H1 (cell line): ENCODE measurements at regions not wholly inside any gene's neighbourhood (a gene's known extent, or its start where the extent isn't known, plus 50 kb on each side); places are given as distances from the start of the nearest gene placed in this dataset.

Experiments
- CTCF ChIA-PET: fragments of 300-600 bp; sonication (Branson Sonifier 250); formaldehyde crosslinking; loops from one replicate; lab custom pipeline; 2021; ENCODE audit not compliant: partially characterized antibody; lab: Charles Lee
- POLR2A ChIA-PET: fragments of 300-600 bp; sonication (Branson Sonifier 250); formaldehyde crosslinking; loops from one replicate; lab custom pipeline; 2021; ENCODE audit warnings: inconsistent platforms; ENCODE audit not compliant: partially characterized antibody; lab: Charles Lee
- DNase-seq, 2 experiments: peaks; one replicate each; pipeline versions ENCODE4 v3.0.0 to v3.0.0-alpha.2; 2010 to 2022; ENCODE audit warnings: low spot score in 2 of 2, low read depth in 1 of 2, mixed read lengths in 1 of 2
- FAIRE-seq: peaks from 2 replicates; lab custom pipeline; 2011; peaks lifted over from hg19 to GRCh38; lab: Jason Lieb, UNC
- H2AFZ ChIP-seq: 2 replicates; pipeline ENCODE4 v1.8.1; 2012; ENCODE audit warnings: low read length, inconsistent platforms
- H2AK5ac ChIP-seq: 2 replicates; pipeline ENCODE4 v1.6.1; 2013; ENCODE audit warnings: low read depth, low read length
- H2BK120ac ChIP-seq: replicated peaks from 2 replicates; pipeline ENCODE3; 2013; ENCODE audit warnings: low read depth, low read length, inconsistent platforms
- H2BK12ac ChIP-seq: 2 replicates; pipeline ENCODE4 v1.6.1; 2013; ENCODE audit warnings: low read depth, low read length
- H2BK15ac ChIP-seq: 2 replicates; pipeline ENCODE4 v1.6.1; 2013; ENCODE audit warnings: low read length
- H2BK20ac ChIP-seq: 2 replicates; pipeline ENCODE4 v1.6.1; 2013; ENCODE audit warnings: low read length
- H2BK5ac ChIP-seq: 2 replicates; pipeline ENCODE4 v1.6.1; 2013; ENCODE audit warnings: low read depth, low read length
- H3K14ac ChIP-seq: 2 replicates; pipeline ENCODE4 v1.6.1; 2013; ENCODE audit warnings: inconsistent platforms; ENCODE audit not compliant: insufficient read length
- H3K18ac ChIP-seq: 2 replicates; pipeline ENCODE4 v1.6.1; 2013; ENCODE audit warnings: low read length; ENCODE audit errors: extremely low read depth
- H3K23ac ChIP-seq: 2 replicates; pipeline ENCODE4 v1.6.1; 2013; ENCODE audit warnings: inconsistent platforms; ENCODE audit not compliant: insufficient read length
- H3K23me2 ChIP-seq: 2 replicates; pipeline ENCODE4 v1.6.1; 2013; ENCODE audit warnings: low read depth, low read length
- H3K27ac ChIP-seq: 2 replicates; pipeline ENCODE4 v1.6.1; 2011; ENCODE audit warnings: low read depth, low read length, inconsistent platforms
- H3K27me3 ChIP-seq, 4 experiments: replicated peaks in 1 of 4; 1 replicate in 1 of 4; 2 replicates in 3 of 4; pipeline versions ENCODE4 v1.6.1 to v1.8.1; 2011 to 2013; ENCODE audit warnings: low read length in 3 of 4, mild to moderate bottlenecking in 3 of 4, inconsistent platforms in 2 of 4, mixed read lengths in 2 of 4, moderate library complexity in 1 of 4; ENCODE audit not compliant: control insufficient read depth in 3 of 4, insufficient read depth in 3 of 4; ENCODE audit errors: extremely low read depth in 1 of 4
- H3K36me3 ChIP-seq, 4 experiments: 2 replicates each; pipeline versions ENCODE4 v1.6.1 to v1.8.1; 2011 to 2013; ENCODE audit warnings: mild to moderate bottlenecking in 4 of 4, low read length in 3 of 4, moderate library complexity in 2 of 4, control low read depth in 1 of 4, inconsistent platforms in 1 of 4; ENCODE audit not compliant: insufficient read depth in 4 of 4, control insufficient read depth in 2 of 4
- H3K4ac ChIP-seq: replicated peaks from 2 replicates; pipeline ENCODE3; 2013; ENCODE audit warnings: low read length, low read depth, mixed read lengths, inconsistent platforms; ENCODE audit not compliant: insufficient read length
- H3K4me1 ChIP-seq, 4 experiments: replicated peaks in 1 of 4; 1 replicate in 1 of 4; 2 replicates in 3 of 4; pipeline versions ENCODE4 v1.6.1 to v1.8.1; 2011 to 2013; ENCODE audit warnings: low read length in 3 of 4, inconsistent platforms in 2 of 4, mixed read lengths in 1 of 4; ENCODE audit not compliant: insufficient read depth in 4 of 4, control insufficient read depth in 3 of 4
- H3K4me2 ChIP-seq, 2 experiments: 2 replicates each; pipeline versions ENCODE4 v1.6.1 to v1.8.1; 2011 to 2013; ENCODE audit warnings: low read depth in 2 of 2, low read length in 2 of 2, control low read depth in 1 of 2, inconsistent platforms in 1 of 2, mild to moderate bottlenecking in 1 of 2; ENCODE audit not compliant: insufficient read depth in 1 of 2
- H3K4me3 ChIP-seq, 4 experiments: fragments of 200-600, 300-600 bp in 1 of 4; sonication (generic), shearing (Covaris generic), sonication (Bioruptor Twin) in 1 of 4; 2 replicates each; pipeline versions ENCODE4 v1.5.1 to v1.8.1; 2011 to 2016; ENCODE audit warnings: low read length in 4 of 4, low read depth in 3 of 4, control low read depth in 2 of 4, inconsistent platforms in 2 of 4, mild to moderate bottlenecking in 2 of 4, mixed read lengths in 1 of 4, moderate library complexity in 1 of 4; ENCODE audit not compliant: insufficient read depth in 2 of 4; ENCODE audit errors: extremely low read depth in 1 of 4
- H3K56ac ChIP-seq: replicated peaks from 2 replicates; pipeline ENCODE3; 2013; ENCODE audit warnings: low read depth, mild to moderate bottlenecking, mixed read lengths, low read length, inconsistent platforms; ENCODE audit not compliant: insufficient read length
- H3K79me1 ChIP-seq: 2 replicates; pipeline ENCODE4 v1.6.1; 2013; ENCODE audit warnings: low read depth, low read length, control low read depth
- H3K79me2 ChIP-seq, 2 experiments: 2 replicates each; pipeline versions ENCODE4 v1.6.1 to v1.8.1; 2012 to 2013; ENCODE audit warnings: low read length in 2 of 2, mild to moderate bottlenecking in 2 of 2, inconsistent platforms in 1 of 2; ENCODE audit not compliant: insufficient read depth in 2 of 2, control insufficient read depth in 1 of 2
- H3K9ac ChIP-seq, 4 experiments: replicated peaks in 1 of 4; 1 replicate in 1 of 4; 2 replicates in 3 of 4; pipeline versions ENCODE4 v1.6.1 to v1.8.1; 2011 to 2013; ENCODE audit warnings: low read depth in 3 of 4, low read length in 3 of 4, control low read depth in 2 of 4, mild to moderate bottlenecking in 2 of 4, moderate library complexity in 2 of 4, inconsistent platforms in 1 of 4; ENCODE audit errors: extremely low read depth in 1 of 4
- H3K9me3 ChIP-seq, 2 experiments: 2 replicates each; pipeline versions ENCODE4 v1.6.1 to v1.8.1; 2012 to 2013; ENCODE audit warnings: mild to moderate bottlenecking in 2 of 2, moderate library complexity in 2 of 2, control low read depth in 1 of 2, inconsistent platforms in 1 of 2, low read depth in 1 of 2, low read length in 1 of 2, mixed read lengths in 1 of 2; ENCODE audit not compliant: insufficient read depth in 2 of 2
- H4K20me1 ChIP-seq, 2 experiments: replicated peaks in 1 of 2; 2 replicates each; pipeline versions ENCODE3 to v1.8.1; 2011 to 2013; ENCODE audit warnings: inconsistent platforms in 2 of 2, low read length in 2 of 2, mild to moderate bottlenecking in 1 of 2; ENCODE audit not compliant: insufficient read depth in 2 of 2, control insufficient read depth in 1 of 2
- H4K5ac ChIP-seq: 2 replicates; pipeline ENCODE4 v1.6.1; 2013; ENCODE audit warnings: low read length, low read depth, mixed read lengths, inconsistent platforms; ENCODE audit not compliant: insufficient read length
- H4K8ac ChIP-seq: 2 replicates; pipeline ENCODE4 v1.8.0; 2013; ENCODE audit warnings: mild to moderate bottlenecking, moderate library complexity, low read length, inconsistent platforms; ENCODE audit not compliant: insufficient read depth; ENCODE audit errors: extremely low read depth
- H4K91ac ChIP-seq: replicated peaks from 2 replicates; pipeline ENCODE3; 2013; ENCODE audit warnings: low read length, mixed read lengths, inconsistent platforms; ENCODE audit not compliant: insufficient read length
- CREB1 ChIP-seq: IDR thresholded peaks from 2 replicates; pipeline ENCODE4 v1.6.1; 2012; ENCODE audit warnings: inconsistent platforms
- CTCF ChIP-seq, 3 experiments: IDR thresholded peaks; 1 replicate in 2 of 3; 2 replicates in 1 of 3; pipeline versions ENCODE4 v1.5.1 to v1.6.1; 2011; ENCODE audit warnings: low read length in 3 of 3, mild to moderate bottlenecking in 3 of 3, inconsistent platforms in 2 of 3, low read depth in 1 of 3, moderate library complexity in 1 of 3; ENCODE audit not compliant: insufficient read depth in 1 of 3; ENCODE audit errors: control extremely low read depth in 1 of 3
- EZH2 ChIP-seq: fragments of 200-600 bp; sonication (generic); IDR thresholded peaks from 2 replicates; pipeline ENCODE4 v1.7.1; 2012; ENCODE audit warnings: low read depth, mild to moderate bottlenecking, moderate library complexity, low read length, inconsistent platforms; ENCODE audit not compliant: severe bottlenecking
- RFX5 ChIP-seq: IDR thresholded peaks from 2 replicates; pipeline ENCODE4 v1.6.1; 2011; ENCODE audit warnings: low read depth, low read length, improper control_type of control experiment, borderline replicate concordance
- YY1 ChIP-seq: IDR thresholded peaks from 2 replicates; pipeline ENCODE4 v1.6.1; 2011; ENCODE audit warnings: low read depth, mild to moderate bottlenecking, low read length
- WGBS, 2 experiments: shearing (Covaris generic) in 1 of 2; methylation state at CpG; one replicate each; pipeline versions ENCODE4 v1.1.6 to v1.1.7; 2013 to 2015; ENCODE audit warnings: low lambda C conversion rate in 2 of 2, mixed read lengths in 2 of 2, inconsistent platforms in 1 of 2, low coverage in 1 of 2, missing lambda C conversion rate in 1 of 2; ENCODE audit not compliant: insufficient replicate concordance in 2 of 2, insufficient coverage in 1 of 2, insufficient read length in 1 of 2; ENCODE audit errors: extremely low coverage in 1 of 2, missing lambda C conversion rate in 1 of 2; 5-methylcytosine and 5-hydroxymethylcytosine counted together

GRCh38 chr17:12590417-12590816, 75.3 kb upstream of the MYOCD start:
- TF ChIP-seq CREB1 (no peak), YY1 (no peak), EZH2 (no peak), RFX5 (no peak), CTCF (IDR thresholded peaks at IDR 0.05; ENCODE audit: control extremely low read depth in 1 of 3, insufficient read depth in 1 of 3, low read depth in 1 of 3, low read length in 3 of 3) (no peak)
- no peak overlapping the region for H2BK20ac ChIP-seq
- H2BK5ac ChIP-seq, result no peak overlapping the region
- no peak overlapping the region for H3K56ac ChIP-seq
- no peak overlapping the region for H2BK15ac ChIP-seq
- no peak overlapping the region for H2AK5ac ChIP-seq
- H3K23me2 ChIP-seq, result no peaks in the 10 kb centered on the region
- no peak overlapping the region for H2AFZ ChIP-seq
- no peak overlapping the region for H2BK12ac ChIP-seq
- H3K36me3 ChIP-seq, result no peaks in the 10 kb centered on the region
- H3K23ac ChIP-seq, result no peak overlapping the region
- DNase-seq (no peak), FAIRE-seq (no peak)
- POLR2A ChIA-PET, result no interaction called here
- no peak overlapping the region for H3K4me2 ChIP-seq
- no peak overlapping the region for H4K91ac ChIP-seq
- CTCF ChIA-PET, result interaction anchor here (0.7 to 1.1 kb wide), 3 partner anchors 10 to 323 kb away, joined by 3 to 4 read pairs (median 3); no protein-coding TSS in a partner anchor
- H3K4ac ChIP-seq, result no peak overlapping the region
- no peak overlapping the region for H3K27ac ChIP-seq
- H3K14ac ChIP-seq, result no peak overlapping the region
- no peak overlapping the region for H3K4me3 ChIP-seq
- H3K9ac ChIP-seq, result no peak overlapping the region
- no peak overlapping the region for H3K18ac ChIP-seq
- WGBS, 2 experiments, result 94% methylated on average over 10 of the region's 10 CpGs; no CpG with 5 or more reads in 1 of the 2 experiments
- no peak overlapping the region for H2BK120ac ChIP-seq
- peaks cover 0 to 4% (median 0%) of the 10 kb centered on the region in 4 experiments; a peak in 2 of 7 replicates for H3K4me1 ChIP-seq
- no peak overlapping the region for H4K8ac ChIP-seq
- H4K20me1 ChIP-seq, result no peaks in the 10 kb centered on the region
- H4K5ac ChIP-seq, result no peak overlapping the region
- no peaks in the 10 kb centered on the region for H3K79me1 ChIP-seq
- H3K79me2 ChIP-seq, result no peaks in the 10 kb centered on the region
- no peaks in the 10 kb centered on the region for H3K27me3 ChIP-seq
- no peaks in the 10 kb centered on the region for H3K9me3 ChIP-seq
